22Rv1 (cell line): ENCODE measurements at regions not wholly inside any gene's neighbourhood (a gene's known extent, or its start where the extent isn't known, plus 50 kb on each side); places are given as distances from the start of the nearest gene placed in this dataset.

Source experiments
- H3K27ac ChIP-seq: fragments of 450-650 bp; 2 replicates; pipeline ENCODE4 v1.5.1; 2017
- CTCF ChIP-seq: fragments of 450-650 bp; IDR thresholded peaks from 2 replicates; pipeline ENCODE4 v1.5.1; 2017; ENCODE audit warnings: mild to moderate bottlenecking
- ZFX ChIP-seq: fragments of 450-650 bp; IDR thresholded peaks from 2 replicates; pipeline ENCODE4 v1.6.1; 2017; ENCODE audit warnings: antibody characterized with exemption, borderline replicate concordance

- TF ChIP-seq CTCF (no peak), ZFX (no peak)
- H3K27ac ChIP-seq: no peak overlapping the region
Observed at GRCh38 chr7:155138204-155138603, 68.1 kb downstream of the HTR5A start.

- TF ChIP-seq CTCF: no peak
- TF ChIP-seq ZFX: no peak
Observed at GRCh38 chr7:155141562-155141961, 71.4 kb downstream of the HTR5A start.

GRCh38 chr7:155143381-155143780 lies 73.3 kb downstream of the HTR5A start:
- no peak for TF ChIP-seq ZFX
- TF ChIP-seq CTCF: no peak
- H3K27ac ChIP-seq: no peak overlapping the region

More at GRCh38 chr7:155141562-155141961, 71.4 kb downstream of the HTR5A start:
- no peak overlapping the region for H3K27ac ChIP-seq

GRCh38 chr7:155144371-155144770 lies 74.2 kb downstream of the HTR5A start:
- no peak overlapping the region for H3K27ac ChIP-seq
- TF ChIP-seq CTCF (no peak), ZFX (no peak)

- H3K27ac ChIP-seq: no peak overlapping the region
- no peak for TF ChIP-seq CTCF
- no peak for TF ChIP-seq ZFX
Observed at GRCh38 chr7:155145477-155146255, 75.5 kb downstream of the HTR5A start.

- H3K27ac ChIP-seq: no peak overlapping the region
- TF ChIP-seq ZFX (no peak), CTCF (no peak)
Observed at GRCh38 chr7:155147172-155147571, 77.0 kb downstream of the HTR5A start.

GRCh38 chr7:155147624-155148023 lies 77.5 kb downstream of the HTR5A start:
- TF ChIP-seq CTCF: no peak
- no peak for TF ChIP-seq ZFX
- H3K27ac ChIP-seq: no peak overlapping the region
